Trophoblast cell (in vitro differentiated cells and primary cell): ENCODE measurements at regions not wholly inside any gene's neighbourhood (a gene's known extent, or its start where the extent isn't known, plus 50 kb on each side); places are given as distances from the start of the nearest gene placed in this dataset.
"Not testable (repeated sequence)": the region's sequence is repeated elsewhere in the genome, so short reads cannot be mapped to it uniquely, and the experiment has no call there.

Experiments used
- DNase-seq, 2 donors: peaks; one replicate each; pipeline ENCODE4 v3.0.0-alpha.2; 2016
- H2AFZ ChIP-seq: 2 replicates; pipeline ENCODE4 v1.6.1; 2013; ENCODE audit warnings: low read length, moderate library complexity, mild to moderate bottlenecking; ENCODE audit not compliant: insufficient read depth, poor library complexity
- H2AK5ac ChIP-seq: 2 replicates; pipeline ENCODE4 v1.6.1; 2013; ENCODE audit warnings: mild to moderate bottlenecking, low read length
- H2BK120ac ChIP-seq: 2 replicates; pipeline ENCODE4 v1.6.1; 2013; ENCODE audit warnings: low read length, mild to moderate bottlenecking, moderate library complexity; ENCODE audit not compliant: insufficient read depth, poor library complexity
- H2BK12ac ChIP-seq: 2 replicates; pipeline ENCODE4 v1.6.1; 2013; ENCODE audit warnings: mild to moderate bottlenecking, low read length, moderate library complexity
- H2BK5ac ChIP-seq: 2 replicates; pipeline ENCODE4 v1.6.1; 2013; ENCODE audit warnings: low read length, low read depth, moderate library complexity, mild to moderate bottlenecking; ENCODE audit not compliant: poor library complexity
- H3K14ac ChIP-seq: 2 replicates; pipeline ENCODE4 v1.6.1; 2013; ENCODE audit warnings: mild to moderate bottlenecking, low read length
- H3K18ac ChIP-seq: 2 replicates; pipeline ENCODE4 v1.6.1; 2013; ENCODE audit warnings: mild to moderate bottlenecking, low read length
- H3K23ac ChIP-seq: 2 replicates; pipeline ENCODE4 v1.6.1; 2013; ENCODE audit warnings: low read length
- H3K27ac ChIP-seq: 2 replicates; pipeline ENCODE4 v1.5.1; 2013; ENCODE audit warnings: low read depth, mild to moderate bottlenecking, inconsistent platforms, low read length, moderate library complexity
- H3K27me3 ChIP-seq: 2 replicates; pipeline ENCODE4 v1.6.1; 2013; ENCODE audit warnings: inconsistent platforms, mild to moderate bottlenecking, low read length, moderate library complexity; ENCODE audit not compliant: insufficient read depth
- H3K36me3 ChIP-seq, 2 experiments: 1 replicate in 1 of 2; 2 replicates in 1 of 2; pipeline ENCODE4 v1.6.1; 2013; ENCODE audit warnings: low read length in 2 of 2, mild to moderate bottlenecking in 2 of 2, moderate library complexity in 1 of 2; ENCODE audit not compliant: insufficient read depth in 2 of 2, control insufficient read depth in 1 of 2
- H3K4ac ChIP-seq: 2 replicates; pipeline ENCODE4 v1.6.1; 2013; ENCODE audit warnings: low read depth, mild to moderate bottlenecking, low read length, moderate library complexity
- H3K4me1 ChIP-seq, 2 experiments: 1 replicate in 1 of 2; 2 replicates in 1 of 2; pipeline ENCODE4 v1.6.1; 2013; ENCODE audit warnings: low read length in 2 of 2, mild to moderate bottlenecking in 2 of 2, moderate library complexity in 1 of 2; ENCODE audit not compliant: insufficient read depth in 2 of 2, control insufficient read depth in 1 of 2
- H3K4me2 ChIP-seq: 2 replicates; pipeline ENCODE4 v1.6.1; 2013; ENCODE audit warnings: inconsistent platforms, mild to moderate bottlenecking, low read length, moderate library complexity
- H3K4me3 ChIP-seq: 2 replicates; pipeline ENCODE4 v1.5.1; 2013; ENCODE audit warnings: mild to moderate bottlenecking, low read depth, low read length, inconsistent platforms
- H3K79me1 ChIP-seq: one replicate; pipeline ENCODE4 v1.6.1; 2013; ENCODE audit warnings: low read length
- H3K79me2 ChIP-seq: 2 replicates; pipeline ENCODE4 v1.6.1; 2013; ENCODE audit warnings: low read length, mild to moderate bottlenecking; ENCODE audit not compliant: control insufficient read depth, insufficient read depth, poor library complexity
- H3K9ac ChIP-seq: 2 replicates; pipeline ENCODE4 v1.6.1; 2013; ENCODE audit warnings: mild to moderate bottlenecking, low read length
- H3K9me3 ChIP-seq: 2 replicates; pipeline ENCODE4 v1.6.1; 2013; ENCODE audit warnings: low read depth, mild to moderate bottlenecking, control low read depth, inconsistent platforms, low read length; ENCODE audit not compliant: insufficient read depth
- H4K12ac ChIP-seq: 2 replicates; pipeline ENCODE4 v1.6.1; 2013; ENCODE audit warnings: low read depth, mild to moderate bottlenecking, low read length, moderate library complexity
- H4K8ac ChIP-seq: 2 replicates; pipeline ENCODE4 v1.6.1; 2013; ENCODE audit warnings: low read depth, mild to moderate bottlenecking, low read length, moderate library complexity
- H4K91ac ChIP-seq: one replicate; pipeline ENCODE4 v1.6.1; 2013; ENCODE audit warnings: low read depth, mild to moderate bottlenecking, low read length, moderate library complexity
- WGBS: extraction: QIAGEN DNeasy Blood & Tissue Kit; methylation state at CpG from one replicate; pipeline ENCODE4 v1.1.7; 2013; ENCODE audit warnings: missing lambda C conversion rate; ENCODE audit not compliant: insufficient read length, insufficient coverage; ENCODE audit errors: extremely low coverage; 5-methylcytosine and 5-hydroxymethylcytosine counted together

GRCh38 chr1:173257805-173258204 is 50.7 kb upstream of the TNFSF4 start:
- Histone ChIP-seq H3K36me3 (no peaks in the 10 kb centered on the region), H4K8ac (no peak overlapping the region), H2AK5ac (no peak overlapping the region), H3K27ac (peak overlapping the region; percentile 54), H3K4me3 (no peak overlapping the region), H2AFZ (no peak overlapping the region), H3K14ac (no peak overlapping the region), H2BK120ac (no peak overlapping the region), H3K79me2 (peaks cover 2% of the 10 kb centered on the region), H3K4ac (no peak overlapping the region), H3K4me1 (peaks cover 12 to 14% of the 10 kb centered on the region in 2 experiments), H2BK12ac (peak overlapping the region; percentile 14), H3K9me3 (no peaks in the 10 kb centered on the region), H3K9ac (no peak overlapping the region), H3K79me1 (peaks cover 5% of the 10 kb centered on the region), H2BK5ac (peak overlapping the region; percentile 18), H3K27me3 (no peaks in the 10 kb centered on the region), H3K23ac (no peak overlapping the region), H3K4me2 (no peak overlapping the region), H4K91ac (no peak overlapping the region), H4K12ac (no peak overlapping the region), H3K18ac (no peak overlapping the region)
- no CpG with 5 or more reads among the region's 2 CpGs for WGBS
- peak; percentile 18 to 40 for DNase-seq

GRCh38 chr1:173258479-173259264 is 51.5 kb upstream of the TNFSF4 start:
- peaks cover 2% of the 10 kb centered on the region for H3K79me2 ChIP-seq
- H4K8ac ChIP-seq = peak overlapping the region; percentile 31
- no peak overlapping the region for H3K9ac ChIP-seq
- H4K91ac ChIP-seq = peak overlapping the region; percentile 25
- H3K4me1 ChIP-seq = peaks cover 12 to 14% of the 10 kb centered on the region in 2 experiments
- no peaks in the 10 kb centered on the region for H3K27me3 ChIP-seq
- no peaks in the 10 kb centered on the region for H3K36me3 ChIP-seq
- WGBS = no CpG with 5 or more reads among the region's 5 CpGs
- peak overlapping the region; percentile 58 for H3K27ac ChIP-seq
- no peak overlapping the region for H3K4me2 ChIP-seq
- H3K23ac ChIP-seq = no peak overlapping the region
- peak; percentile 77 to 88 for DNase-seq
- no peak overlapping the region for H2BK120ac ChIP-seq
- H3K4ac ChIP-seq = no peak overlapping the region
- peak overlapping the region; percentile 19 for H4K12ac ChIP-seq
- H2BK12ac ChIP-seq = peak overlapping the region; percentile 64
- H3K79me1 ChIP-seq = peaks cover 5% of the 10 kb centered on the region
- no peak overlapping the region for H3K4me3 ChIP-seq
- no peaks in the 10 kb centered on the region for H3K9me3 ChIP-seq
- no peak overlapping the region for H2AFZ ChIP-seq
- H2BK5ac ChIP-seq = peak overlapping the region; percentile 39
- peak overlapping the region; percentile 34 for H3K14ac ChIP-seq
- peak overlapping the region; percentile 38 for H2AK5ac ChIP-seq
- peak overlapping the region; percentile 20 for H3K18ac ChIP-seq

- H3K4me3 ChIP-seq, H4K91ac ChIP-seq, H3K79me2 ChIP-seq, H2AK5ac ChIP-seq, H3K23ac ChIP-seq, H2BK12ac ChIP-seq, H3K9me3 ChIP-seq, H2BK120ac ChIP-seq, H3K27me3 ChIP-seq, H3K79me1 ChIP-seq, H3K14ac ChIP-seq, H2AFZ ChIP-seq, H3K36me3 ChIP-seq, DNase-seq, H3K4me2 ChIP-seq, H4K8ac ChIP-seq, H4K12ac ChIP-seq, H3K4ac ChIP-seq, H2BK5ac ChIP-seq, H3K18ac ChIP-seq, H3K9ac ChIP-seq, H3K27ac ChIP-seq: not testable (repeated sequence)
- peaks cover 12 to 14% of the 10 kb centered on the region in 2 experiments for H3K4me1 ChIP-seq
- no CpG with 5 or more reads among the region's 1 CpG for WGBS
Observed at GRCh38 chr1:173260329-173260728, 53.2 kb upstream of the TNFSF4 start.

- Histone ChIP-seq H4K91ac (no peak overlapping the region), H3K27ac (no peak overlapping the region), H3K14ac (no peak overlapping the region), H2BK120ac (no peak overlapping the region), H3K9me3 (no peaks in the 10 kb centered on the region), H2AFZ (no peak overlapping the region), H3K79me1 (peaks cover 4% of the 10 kb centered on the region), H3K18ac (no peak overlapping the region), H3K79me2 (no peaks in the 10 kb centered on the region), H3K4me1 (peaks cover 0 to 7% of the 10 kb centered on the region in 2 experiments), H3K23ac (no peak overlapping the region), H4K8ac (no peak overlapping the region), H3K9ac (no peak overlapping the region), H2AK5ac (no peak overlapping the region), H2BK12ac (no peak overlapping the region), H2BK5ac (no peak overlapping the region), H3K36me3 (no peaks in the 10 kb centered on the region), H3K4me2 (no peak overlapping the region), H3K4me3 (no peak overlapping the region), H3K4ac (no peak overlapping the region), H4K12ac (no peak overlapping the region), H3K27me3 (no peaks in the 10 kb centered on the region)
- WGBS = no CpG with 5 or more reads among the region's 3 CpGs
- DNase-seq = no peak
Observed at GRCh38 chr1:173266841-173267240, 59.7 kb upstream of the TNFSF4 start.
